HL-60 (cell line): ENCODE measurements at regions not wholly inside any gene's neighbourhood (a gene's known extent, or its start where the extent isn't known, plus 50 kb on each side); places are given as distances from the start of the nearest gene placed in this dataset.

Source experiments
- DNase-seq, 2 experiments: peaks; one replicate each; pipeline ENCODE4 v3.0.0-alpha.2; 2010 to 2020; ENCODE audit warnings: low read depth in 1 of 2, low spot score in 1 of 2
- H3K27ac ChIP-seq: fragments of 250-450 bp; sonication (Bioruptor Pico); replicated peaks from 2 replicates; pipeline ENCODE4 v1.5.1; 2020; ENCODE audit warnings: mild to moderate bottlenecking, moderate library complexity
- H3K27me3 ChIP-seq: fragments of 250-450 bp; sonication (Bioruptor Pico); 2 replicates; pipeline ENCODE4 v1.5.1; 2021; ENCODE audit warnings: mild to moderate bottlenecking, moderate library complexity; ENCODE audit not compliant: insufficient read depth, poor library complexity, severe bottlenecking
- H3K4me3 ChIP-seq: replicated peaks from 2 replicates; pipeline ENCODE4 v1.5.1; 2011; ENCODE audit warnings: mild to moderate bottlenecking, control low read depth, low read length; ENCODE audit not compliant: insufficient read depth
- CTCF ChIP-seq: IDR thresholded peaks from one replicate; pipeline ENCODE4 v1.5.1; 2011; ENCODE audit warnings: low read length, control low read depth, inconsistent platforms; ENCODE audit not compliant: insufficient read depth
- GABPA ChIP-seq: IDR thresholded peaks from 2 replicates; pipeline ENCODE4 v1.6.1; 2012; ENCODE audit warnings: low read depth
- POLR2AphosphoS5 ChIP-seq: IDR thresholded peaks from 2 replicates; pipeline ENCODE4 v1.6.1; 2012; ENCODE audit warnings: low read depth
- SPI1 ChIP-seq: IDR thresholded peaks from 2 replicates; pipeline ENCODE4 v1.6.1; 2012; ENCODE audit warnings: low read depth, mild to moderate bottlenecking, borderline replicate concordance
- TF ChIP-seq, protein P1 (sequence below): IDR thresholded peaks from 2 replicates; pipeline ENCODE4 v1.6.1; 2012; ENCODE audit warnings: low read depth; ENCODE audit not compliant: insufficient replicate concordance

DNA sequence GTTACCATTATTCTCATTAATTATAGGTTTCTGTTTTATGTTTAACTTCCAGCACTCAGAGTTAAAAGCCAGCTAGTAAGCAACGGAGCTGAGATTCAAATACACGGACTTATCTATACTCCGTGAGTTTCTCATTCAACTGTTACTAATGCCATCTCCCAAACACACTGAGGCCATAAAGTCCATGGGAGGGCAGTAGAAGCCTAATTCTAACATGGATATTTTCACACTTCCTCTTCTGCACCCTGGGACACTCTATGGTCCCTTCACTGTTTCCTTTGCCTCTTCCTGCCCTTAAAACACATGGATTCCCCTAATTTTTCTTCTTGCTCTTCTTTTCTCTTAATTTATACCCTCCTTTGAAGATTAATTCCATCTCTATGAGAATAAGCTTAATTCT, 245.0 kb downstream of the KLF13 start:
- peak; percentile 88 for TF ChIP-seq SPI1
- no peak for TF ChIP-seq CTCF
- Histone ChIP-seq H3K27ac (no peak overlapping the region), H3K4me3 (no peak overlapping the region), H3K27me3 (peaks cover 4% of the 10 kb centered on the region)
- DNase-seq = no peak

DNA sequence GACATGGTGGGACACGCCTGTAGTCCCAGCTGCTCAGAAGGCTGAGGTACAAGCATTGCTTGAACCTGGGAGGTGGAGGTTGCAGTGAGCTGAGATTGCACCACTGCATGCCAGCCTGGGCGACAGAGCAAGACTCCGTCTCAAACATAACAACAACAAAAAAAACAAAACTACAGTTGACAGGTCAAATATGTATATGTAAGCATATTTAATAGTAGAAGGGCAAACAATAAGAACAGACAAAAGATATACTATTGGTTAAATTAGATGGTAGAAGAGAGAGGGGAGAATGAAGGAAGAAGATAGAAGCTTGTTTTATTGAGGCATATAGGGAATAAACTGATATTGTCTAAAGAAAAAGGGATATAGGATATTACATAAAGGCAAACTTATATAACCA, 247.1 kb downstream of the KLF13 start:
- Histone ChIP-seq H3K27me3 (peaks cover 4% of the 10 kb centered on the region), H3K27ac (no peak overlapping the region), H3K4me3 (no peak overlapping the region)
- DNase-seq = no peak
- TF ChIP-seq POLR2AphosphoS5 = no peak
- TF ChIP-seq SPI1 = no peak
- TF ChIP-seq, protein P1, sequence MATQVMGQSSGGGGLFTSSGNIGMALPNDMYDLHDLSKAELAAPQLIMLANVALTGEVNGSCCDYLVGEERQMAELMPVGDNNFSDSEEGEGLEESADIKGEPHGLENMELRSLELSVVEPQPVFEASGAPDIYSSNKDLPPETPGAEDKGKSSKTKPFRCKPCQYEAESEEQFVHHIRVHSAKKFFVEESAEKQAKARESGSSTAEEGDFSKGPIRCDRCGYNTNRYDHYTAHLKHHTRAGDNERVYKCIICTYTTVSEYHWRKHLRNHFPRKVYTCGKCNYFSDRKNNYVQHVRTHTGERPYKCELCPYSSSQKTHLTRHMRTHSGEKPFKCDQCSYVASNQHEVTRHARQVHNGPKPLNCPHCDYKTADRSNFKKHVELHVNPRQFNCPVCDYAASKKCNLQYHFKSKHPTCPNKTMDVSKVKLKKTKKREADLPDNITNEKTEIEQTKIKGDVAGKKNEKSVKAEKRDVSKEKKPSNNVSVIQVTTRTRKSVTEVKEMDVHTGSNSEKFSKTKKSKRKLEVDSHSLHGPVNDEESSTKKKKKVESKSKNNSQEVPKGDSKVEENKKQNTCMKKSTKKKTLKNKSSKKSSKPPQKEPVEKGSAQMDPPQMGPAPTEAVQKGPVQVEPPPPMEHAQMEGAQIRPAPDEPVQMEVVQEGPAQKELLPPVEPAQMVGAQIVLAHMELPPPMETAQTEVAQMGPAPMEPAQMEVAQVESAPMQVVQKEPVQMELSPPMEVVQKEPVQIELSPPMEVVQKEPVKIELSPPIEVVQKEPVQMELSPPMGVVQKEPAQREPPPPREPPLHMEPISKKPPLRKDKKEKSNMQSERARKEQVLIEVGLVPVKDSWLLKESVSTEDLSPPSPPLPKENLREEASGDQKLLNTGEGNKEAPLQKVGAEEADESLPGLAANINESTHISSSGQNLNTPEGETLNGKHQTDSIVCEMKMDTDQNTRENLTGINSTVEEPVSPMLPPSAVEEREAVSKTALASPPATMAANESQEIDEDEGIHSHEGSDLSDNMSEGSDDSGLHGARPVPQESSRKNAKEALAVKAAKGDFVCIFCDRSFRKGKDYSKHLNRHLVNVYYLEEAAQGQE = no peak
- no peak for TF ChIP-seq CTCF

DNA sequence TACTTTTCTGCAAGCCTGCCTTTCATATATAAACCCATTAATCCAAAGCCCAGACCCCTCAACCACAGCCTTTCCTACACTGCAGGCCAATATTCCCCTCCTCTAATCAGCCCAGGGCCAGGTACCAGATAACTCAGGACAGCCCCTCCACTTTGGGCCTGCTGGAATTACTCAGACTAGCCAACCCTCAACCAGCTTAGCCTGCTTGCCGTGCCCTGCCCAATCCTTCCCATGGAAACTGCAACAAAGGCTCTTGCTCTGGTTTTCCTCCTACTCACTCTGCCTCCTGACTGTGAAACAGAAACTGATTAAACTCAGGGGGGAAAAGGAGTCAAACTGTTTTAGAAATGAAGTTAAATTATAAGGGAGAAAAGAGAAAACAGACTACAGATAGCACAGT, 248.1 kb downstream of the KLF13 start:
- H3K27me3 ChIP-seq = peaks cover 4% of the 10 kb centered on the region
- H3K4me3 ChIP-seq = no peak overlapping the region
- no peak for TF ChIP-seq CTCF
- TF ChIP-seq, protein P1 = no peak
- no peak for TF ChIP-seq POLR2AphosphoS5
- TF ChIP-seq SPI1 = no peak
- no peak for TF ChIP-seq GABPA
- no peak overlapping the region for H3K27ac ChIP-seq
- no peak for DNase-seq

DNA sequence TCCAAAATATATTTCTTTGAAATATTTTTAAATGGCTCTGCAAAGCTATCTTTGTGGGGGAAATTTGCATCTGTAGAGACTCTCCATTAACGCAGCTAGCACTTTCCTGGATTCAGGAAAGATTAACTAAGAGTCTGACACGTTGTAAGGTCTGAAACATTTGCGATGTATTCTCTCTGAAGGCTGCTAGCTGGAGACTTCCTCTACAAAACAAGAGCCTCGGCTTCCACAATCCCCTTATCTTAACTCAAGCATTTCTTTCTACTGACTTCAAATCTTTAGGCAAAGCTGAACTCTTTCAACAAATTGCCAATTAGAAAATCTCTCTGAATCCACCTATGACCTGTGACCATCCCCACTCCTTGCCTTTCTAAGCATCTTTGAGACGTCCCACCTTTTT, 250.5 kb downstream of the KLF13 start:
- TF ChIP-seq, protein P1 = no peak
- TF ChIP-seq CTCF (no peak), GABPA (no peak), SPI1 (no peak)
- DNase-seq = no peak
- no peak overlapping the region for H3K27ac ChIP-seq

More for the DNA sequence above, 250.5 kb downstream of the KLF13 start:
- Histone ChIP-seq H3K4me3 (no peak overlapping the region), H3K27me3 (peaks cover 4% of the 10 kb centered on the region)
